Left forelimb (tissue), 1 donor: ENCODE measurements at regions not wholly inside any gene's neighbourhood (a gene's known extent, or its start where the extent isn't known, plus 50 kb on each side); places are given as distances from the start of the nearest gene placed in this dataset.
A peak's percentile ranks its signal among the peaks of the same experiment; 100 is the strongest.

Experiments
- DNase-seq: peaks from one replicate; pipeline ENCODE4 v3.0.0-alpha.2; 2018; ENCODE audit warnings: low spot score

DNA sequence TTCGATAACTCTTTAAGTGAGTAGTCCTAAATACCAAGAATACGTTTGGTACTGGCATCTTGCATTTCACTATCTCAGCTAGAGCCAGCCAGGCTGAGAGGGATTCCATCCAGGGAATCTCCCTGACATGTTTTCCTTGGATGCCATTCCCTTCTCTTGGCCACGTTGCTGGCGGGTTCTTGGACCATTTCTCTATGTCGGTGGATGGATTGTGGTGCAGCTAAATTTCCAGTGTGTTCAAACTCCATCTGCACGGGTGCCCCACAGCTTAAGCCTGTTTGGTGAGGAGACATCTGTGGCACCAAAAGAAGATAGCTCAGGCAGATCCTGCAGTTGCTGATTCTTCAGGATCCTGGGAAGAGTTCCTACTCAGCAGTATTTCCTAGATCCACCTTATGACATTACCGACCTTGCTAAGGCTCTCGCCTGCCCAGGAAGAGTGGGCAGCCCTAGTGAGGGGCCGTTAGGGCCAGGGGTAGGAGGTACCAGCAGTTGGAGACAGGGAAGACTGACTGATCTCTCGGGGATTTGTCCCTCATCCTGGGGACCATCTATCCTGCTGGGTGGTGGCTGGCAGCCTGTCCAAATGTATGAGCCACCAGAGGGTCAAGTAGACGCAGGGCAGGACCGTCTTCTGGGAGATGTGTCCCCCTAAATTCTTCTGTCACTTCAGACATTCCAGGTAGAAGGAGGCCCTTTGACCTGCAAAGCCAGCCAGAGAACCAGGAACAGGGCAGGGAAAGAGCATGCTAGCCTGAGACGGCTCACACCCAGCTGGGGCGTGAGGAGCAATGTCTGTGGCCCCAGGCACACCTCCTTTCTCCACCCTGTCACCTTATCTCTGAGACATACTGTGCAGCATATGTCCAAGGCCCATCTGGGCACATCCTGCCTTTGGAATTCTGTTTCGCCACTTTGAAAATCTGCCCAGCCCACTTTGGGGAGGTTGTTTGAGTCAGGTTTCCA is 72.6 kb upstream of the CAPRIN2 start:
- no peak for DNase-seq

DNA sequence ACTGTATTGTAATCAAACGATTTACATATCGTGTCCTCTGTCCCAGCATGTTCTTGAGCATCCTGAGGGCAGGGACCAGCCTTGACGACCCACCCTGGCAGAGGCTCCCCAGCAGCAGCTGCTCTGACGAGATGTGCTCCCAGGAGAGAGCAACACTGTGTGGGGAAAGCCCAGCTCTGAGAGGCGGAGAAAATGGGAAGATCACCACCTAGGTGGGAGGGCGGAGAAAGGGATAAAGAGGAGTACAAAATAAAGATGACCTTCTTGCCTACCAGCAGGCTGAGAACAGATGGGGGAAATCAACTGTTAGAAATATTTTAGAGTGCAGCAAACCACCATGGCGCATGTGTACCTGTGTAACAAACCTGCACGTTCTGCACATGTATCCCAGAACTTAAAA is 71.5 kb upstream of the CAPRIN2 start:
- no peak for DNase-seq

DNA sequence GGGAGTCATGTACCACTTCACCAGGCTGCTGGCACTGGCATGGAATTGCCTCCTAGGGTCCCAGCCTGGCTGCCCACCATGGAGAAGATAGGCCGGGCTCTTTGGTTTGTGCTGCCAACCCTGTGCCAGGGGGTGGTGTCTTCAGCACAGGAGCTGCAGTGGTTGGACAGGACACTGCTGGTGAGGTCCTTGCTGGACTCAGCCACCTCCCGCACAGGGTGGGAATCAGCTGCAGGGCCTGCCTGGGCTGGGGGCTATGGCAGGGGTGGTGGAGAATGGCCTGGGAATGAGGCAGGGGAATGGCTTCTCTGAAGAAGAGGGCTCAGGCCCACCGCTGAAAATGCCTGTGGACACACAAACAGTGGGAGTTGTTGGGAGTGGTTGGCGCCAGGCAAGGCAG is 70.6 kb upstream of the CAPRIN2 start:
- DNase-seq = no peak

DNA sequence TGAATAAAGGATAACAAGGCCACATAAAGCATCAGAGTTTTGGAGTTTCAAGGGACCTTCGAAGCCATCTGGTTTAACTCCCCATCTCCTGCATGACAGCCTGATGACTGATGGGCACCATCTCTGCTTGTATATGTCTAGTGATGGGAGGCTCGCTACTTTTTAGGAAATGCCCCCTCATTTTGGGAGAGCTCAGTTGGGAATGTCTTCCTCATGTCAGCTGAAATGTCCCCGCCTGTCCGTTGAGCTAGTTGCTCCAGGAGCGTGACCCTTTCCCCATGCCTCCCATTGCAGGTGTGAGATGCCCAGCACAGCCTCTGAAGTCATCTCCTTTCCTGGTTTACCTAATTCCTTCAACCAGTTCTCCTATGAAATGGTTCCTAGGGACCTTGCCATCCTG is 69.6 kb upstream of the CAPRIN2 start:
- DNase-seq = no peak

DNA sequence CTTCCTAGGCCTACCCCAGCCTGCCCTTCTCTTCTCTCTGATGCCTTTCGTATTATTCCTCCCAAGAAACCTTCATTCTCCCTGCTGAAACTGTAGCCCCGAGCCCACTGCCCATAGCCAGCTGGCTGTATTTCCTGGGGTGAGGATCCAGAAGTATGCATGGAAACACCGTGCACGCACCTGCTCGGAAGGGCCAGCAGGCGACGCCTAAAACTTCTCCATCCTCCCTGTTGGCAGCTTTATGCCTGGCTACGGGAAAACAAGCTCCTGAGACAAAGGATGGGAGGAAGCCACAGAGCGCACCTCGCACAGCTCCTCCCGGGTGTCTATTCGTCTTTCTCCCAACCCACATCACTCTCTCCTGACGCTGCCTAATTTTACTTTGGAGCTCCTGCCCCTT is 69.0 kb upstream of the CAPRIN2 start:
- DNase-seq = no peak

DNA sequence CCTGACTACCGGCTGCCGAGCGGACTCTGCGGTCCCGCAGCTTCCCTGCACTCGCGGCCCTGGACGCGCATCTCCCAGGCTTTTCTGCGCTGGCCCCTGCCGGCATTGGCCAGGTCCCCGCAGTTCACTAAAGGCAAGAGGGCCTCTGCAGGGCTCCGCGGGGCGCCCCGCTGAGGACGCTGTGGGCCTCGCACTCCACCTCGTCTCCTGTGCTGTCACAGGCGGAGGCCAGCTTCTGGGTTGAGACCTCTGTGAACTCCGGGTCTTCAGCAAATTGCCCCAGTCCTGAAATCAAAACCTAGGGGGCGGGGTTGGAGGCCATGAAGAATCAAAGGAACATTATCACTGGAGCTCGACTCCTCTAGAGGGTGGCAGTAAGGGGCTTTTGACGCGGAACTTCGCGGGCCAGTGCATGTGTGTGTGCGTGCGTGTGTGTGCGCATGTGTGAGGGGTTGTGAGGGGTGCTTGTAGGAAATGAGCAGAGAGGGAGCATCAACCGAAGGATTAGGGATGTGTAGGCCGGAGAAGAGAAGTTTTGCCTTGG is 68.5 kb upstream of the CAPRIN2 start:
- peak; percentile 75 for DNase-seq

DNA sequence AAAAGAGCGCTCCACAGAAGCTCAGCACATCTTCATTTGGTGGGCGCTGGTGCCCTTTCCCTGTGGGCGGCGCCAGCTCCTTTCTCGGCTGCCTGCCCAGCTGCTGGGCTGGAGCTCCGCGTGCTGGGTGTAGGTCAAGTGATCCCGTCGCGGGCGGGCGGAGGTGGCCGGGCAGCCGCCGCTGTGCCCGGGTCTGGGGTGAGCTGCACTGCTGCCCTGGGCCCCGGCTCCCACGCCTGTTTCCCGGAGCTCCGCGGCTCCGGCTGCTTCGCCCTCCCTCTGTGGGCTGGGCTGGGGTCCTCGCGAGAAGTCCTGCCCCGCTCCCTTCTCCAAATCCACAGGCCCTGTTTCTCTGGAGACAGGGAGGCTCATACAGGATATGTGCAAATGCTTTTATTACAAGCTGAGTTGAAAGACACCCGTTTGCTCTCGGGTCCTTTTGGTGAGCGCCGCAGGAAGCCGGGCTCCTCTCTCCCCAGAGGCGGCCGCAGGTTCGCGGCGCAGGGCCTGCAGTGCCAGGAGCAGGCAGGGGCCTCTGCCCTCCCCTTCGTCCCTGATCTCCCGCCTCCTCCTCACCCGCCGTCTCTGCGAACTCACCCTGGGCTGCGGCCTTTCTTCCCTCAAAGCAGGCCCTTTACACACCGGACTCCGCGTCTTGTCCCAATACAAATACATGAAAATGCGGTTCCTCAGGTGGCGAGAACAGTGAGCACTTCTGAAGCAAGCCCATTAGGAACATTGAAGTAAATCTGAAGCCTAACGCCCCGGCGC is 67.8 kb upstream of the CAPRIN2 start:
- peak; percentile 83 for DNase-seq

DNA sequence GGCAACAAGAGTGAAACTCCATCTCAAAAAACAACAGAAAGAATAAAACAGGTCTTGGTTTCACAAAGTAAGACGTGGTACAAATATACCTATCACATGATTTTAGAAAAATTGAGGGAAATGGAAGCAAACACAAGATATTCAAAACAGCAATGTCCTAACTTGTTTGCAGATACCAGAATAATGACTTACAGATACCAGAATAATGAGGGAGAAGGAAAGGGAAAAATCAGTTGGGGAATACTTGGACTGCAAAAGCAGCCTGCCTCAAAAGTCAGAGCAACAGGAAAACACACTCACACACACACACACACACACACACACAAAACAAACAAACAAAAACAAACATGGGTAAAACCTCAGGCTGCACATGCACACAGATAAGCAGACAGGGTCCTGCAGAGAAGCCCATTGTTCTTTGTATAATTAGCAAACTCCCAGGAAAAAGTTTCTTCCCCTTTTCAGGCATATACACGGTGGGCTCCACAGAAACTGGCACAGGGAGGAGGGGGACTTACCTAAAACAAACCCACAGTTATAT is 65.7 kb upstream of the CAPRIN2 start:
- no peak for DNase-seq

DNA sequence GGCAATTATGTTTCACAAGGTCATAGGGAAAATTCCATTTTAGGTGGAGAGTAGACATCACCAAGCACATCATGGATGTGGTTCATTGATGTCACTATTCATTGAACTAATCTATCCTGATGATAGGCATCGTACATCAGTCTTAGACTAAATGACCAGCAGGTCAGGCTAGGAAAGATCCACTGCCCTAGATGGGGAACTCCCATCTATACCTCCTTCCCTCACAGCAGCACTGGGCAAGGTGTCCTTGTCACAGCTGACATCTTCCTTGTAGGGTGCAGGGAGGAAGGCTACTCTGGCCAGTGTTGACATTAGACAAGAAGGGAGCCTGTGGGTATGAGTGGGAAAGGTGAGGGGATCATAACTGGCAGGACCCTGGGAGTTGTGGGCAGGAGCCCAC is 63.8 kb upstream of the CAPRIN2 start:
- no peak for DNase-seq

DNA sequence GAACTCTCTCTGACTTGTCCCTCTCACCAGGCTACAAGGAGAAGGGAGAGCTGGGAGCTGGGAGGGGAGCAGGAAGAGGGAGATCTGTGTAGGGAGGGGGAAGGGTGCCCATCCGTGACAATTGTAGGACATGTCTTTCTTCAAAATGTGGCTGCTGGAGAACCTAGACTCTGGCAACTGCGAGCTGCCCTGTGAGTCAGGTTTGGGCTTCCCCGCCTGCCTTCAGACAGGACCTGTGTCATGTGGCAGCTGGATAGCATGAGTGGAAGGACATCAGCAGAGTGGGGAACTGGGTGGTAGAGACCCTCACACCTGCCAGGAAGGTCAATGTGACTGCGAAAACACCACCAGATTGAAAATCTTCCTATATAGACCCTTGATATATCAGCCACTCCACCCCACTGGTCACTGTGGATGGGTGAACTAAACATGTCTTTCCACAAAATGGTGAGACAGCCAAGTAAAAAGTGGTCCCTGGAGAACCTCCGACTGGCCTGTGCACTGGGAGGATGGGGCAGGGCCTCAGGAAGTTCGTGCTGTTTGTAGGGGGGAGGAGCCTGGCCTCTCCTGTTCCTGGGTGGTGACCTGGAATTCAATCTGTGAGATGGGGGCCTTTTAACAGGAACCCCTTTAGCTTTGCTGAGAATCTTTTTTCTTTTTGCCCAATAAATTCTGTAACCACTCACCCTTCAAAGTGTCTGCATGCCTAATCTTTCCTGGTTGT is 62.2 kb upstream of the CAPRIN2 start:
- DNase-seq = no peak

DNA sequence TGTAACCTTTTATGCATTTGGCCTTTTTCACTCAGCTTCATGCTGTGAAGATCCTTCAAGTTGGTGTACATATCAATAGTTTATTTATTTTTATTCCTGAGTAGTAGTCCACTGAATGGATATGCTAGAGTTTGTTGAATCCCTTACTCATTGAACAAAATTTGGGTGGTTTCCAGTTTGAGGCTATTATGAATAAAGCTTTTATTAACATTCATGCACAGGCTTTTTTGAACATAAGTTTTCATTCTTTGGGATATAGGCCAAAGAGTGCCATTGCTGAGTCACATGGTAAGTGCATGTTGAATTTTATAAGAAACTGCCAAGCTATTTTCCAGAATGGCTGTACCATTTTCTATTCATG is 59.5 kb upstream of the CAPRIN2 start:
- DNase-seq = no peak

DNA sequence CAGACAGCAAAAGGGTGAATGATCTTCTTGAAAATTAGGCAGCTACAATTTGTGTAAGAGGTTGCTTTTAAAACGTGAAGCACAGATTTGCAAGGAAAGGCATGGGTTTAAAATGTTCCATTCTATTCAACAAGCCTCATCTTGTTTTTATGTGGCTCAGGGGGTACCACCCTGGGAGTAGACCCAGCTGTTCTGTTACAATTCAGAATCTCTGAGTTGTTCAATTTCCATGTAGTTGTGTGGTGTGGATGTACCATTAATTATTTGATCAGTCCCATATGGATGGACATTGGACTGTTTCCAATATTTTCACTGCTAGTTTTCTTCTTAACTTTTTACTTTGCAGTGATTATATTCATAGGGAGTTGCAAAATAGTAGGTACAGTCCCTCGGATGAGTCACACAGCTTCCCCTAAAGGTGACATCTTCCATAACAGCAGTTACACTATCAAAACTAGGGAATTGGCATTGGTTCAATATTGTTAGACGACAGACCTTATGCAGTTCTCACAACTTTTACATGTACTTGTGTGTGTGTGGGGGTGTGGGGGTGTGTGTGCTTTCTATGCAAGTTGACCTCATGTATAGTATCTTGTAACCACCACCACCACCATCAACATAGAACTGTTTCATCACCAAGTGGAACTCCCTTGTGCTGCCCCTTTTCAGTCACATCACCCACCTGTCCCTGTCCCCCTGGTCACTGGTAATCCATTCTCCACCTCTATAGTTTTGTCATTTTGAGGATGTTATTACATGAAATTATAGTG is 59.0 kb upstream of the CAPRIN2 start:
- DNase-seq = no peak

DNA sequence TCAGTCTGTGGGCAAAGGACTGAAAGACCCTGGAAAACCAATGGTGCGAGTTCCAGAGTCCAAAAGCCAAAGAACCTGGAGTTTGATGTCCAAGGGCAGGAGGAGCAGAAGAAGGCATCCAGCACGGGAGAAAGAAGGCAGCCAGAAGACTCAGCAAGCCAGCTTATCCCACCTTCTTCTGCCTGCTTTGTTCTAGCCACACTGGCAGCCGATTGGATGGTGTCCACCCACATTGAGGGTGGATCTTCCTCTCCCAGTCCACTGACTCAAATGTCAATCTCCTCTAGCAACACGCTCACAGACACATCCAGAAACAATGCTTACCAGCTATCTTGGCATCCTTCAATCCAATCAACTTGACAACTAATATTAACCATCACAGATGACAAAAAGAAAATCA is 57.2 kb upstream of the CAPRIN2 start:
- no peak for DNase-seq

DNA sequence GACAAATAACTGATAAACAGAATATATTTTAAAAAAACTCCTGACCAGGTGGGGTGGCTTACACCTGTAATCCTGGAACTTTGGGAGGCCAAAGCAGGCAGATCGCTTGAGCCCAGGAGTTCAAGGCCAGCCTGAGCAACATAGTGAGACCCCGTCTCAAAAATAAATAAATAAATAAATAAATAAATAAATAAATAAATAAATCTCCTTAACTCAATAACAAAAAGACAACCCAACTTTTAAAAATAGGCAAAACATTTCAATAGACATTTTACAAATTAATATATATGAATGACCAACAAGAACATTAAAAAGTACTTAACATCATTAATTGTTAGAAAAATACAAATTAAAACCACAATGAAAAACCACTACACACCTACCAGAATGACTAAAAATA is 56.2 kb upstream of the CAPRIN2 start:
- DNase-seq = no peak

DNA sequence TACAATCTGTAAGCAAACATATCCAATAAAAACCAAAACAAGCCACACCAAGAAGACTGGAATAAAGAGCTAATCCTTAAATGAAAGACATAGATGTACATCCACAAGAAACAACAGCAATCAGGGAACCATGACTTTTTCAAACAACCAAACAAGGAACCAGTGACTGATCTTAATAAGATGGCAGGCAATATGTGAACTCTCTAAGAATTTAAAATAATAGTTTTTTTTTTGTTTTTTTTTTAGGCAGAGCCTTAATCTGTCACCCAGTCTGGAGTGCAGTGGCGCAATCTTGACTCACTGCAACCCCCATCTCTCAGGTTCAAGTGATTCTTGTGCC is 52.9 kb upstream of the CAPRIN2 start:
- DNase-seq = no peak

DNA sequence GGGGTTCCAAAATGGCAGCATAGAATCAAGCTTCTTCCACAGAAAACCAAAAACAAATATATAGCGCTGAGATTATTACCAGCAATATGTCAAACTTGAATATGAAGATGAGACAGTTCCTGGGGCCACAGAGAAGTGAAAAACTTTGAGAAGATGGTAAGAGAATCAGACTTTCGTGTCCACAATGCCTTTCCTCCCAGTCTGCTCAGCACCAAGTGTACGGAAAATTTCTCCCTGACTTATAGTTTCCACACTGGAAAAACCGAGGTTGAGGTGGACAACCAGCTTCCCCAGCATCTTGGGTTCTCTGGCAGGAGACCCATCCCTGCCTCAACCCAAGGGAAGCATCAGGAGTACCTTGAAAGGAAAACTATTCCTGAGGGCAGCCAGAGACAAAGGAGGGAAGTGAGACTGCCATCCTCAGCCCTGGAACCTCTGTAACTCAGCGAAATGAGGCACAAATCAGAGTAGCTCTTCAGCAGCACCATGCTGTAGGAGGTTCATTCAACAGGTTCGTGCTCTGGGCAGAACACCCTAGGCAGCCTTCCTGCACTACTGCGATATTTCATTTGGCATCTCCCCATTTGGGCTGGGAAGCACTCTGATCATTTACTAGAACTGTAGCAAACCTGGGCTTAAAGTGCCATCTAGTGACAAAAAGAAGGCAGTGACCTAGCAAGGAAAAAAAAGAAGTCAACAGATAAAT is 52.4 kb upstream of the CAPRIN2 start:
- DNase-seq = no peak

DNA sequence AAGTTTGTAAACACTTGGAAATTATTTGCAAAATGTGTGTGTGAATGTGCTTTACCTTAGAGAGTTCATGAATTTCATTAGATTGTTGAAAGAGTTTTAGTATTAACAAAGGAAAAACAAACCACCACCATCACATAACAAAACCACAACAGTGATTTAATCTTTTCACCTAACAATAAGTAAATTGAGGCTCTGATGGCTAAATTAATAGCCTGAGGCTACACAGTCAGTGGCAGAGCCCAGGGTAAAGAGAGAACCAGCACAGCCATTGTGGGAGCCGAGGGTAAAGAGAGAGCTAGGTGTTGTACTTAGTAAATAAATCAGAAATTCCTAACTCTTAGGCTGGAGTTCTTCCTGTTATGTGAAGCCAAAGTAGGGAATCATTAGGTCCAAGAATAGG is 51.2 kb upstream of the CAPRIN2 start:
- no peak for DNase-seq
